ENCODE measurements at regions not wholly inside any gene's neighbourhood (a gene's known extent, or its start where the extent isn't known, plus 50 kb on each side); places are given as distances from the start of the nearest gene placed in this dataset.
"Not testable (repeated sequence)": the region's sequence is repeated elsewhere in the genome, so short reads cannot be mapped to it uniquely, and the experiment has no call there.

GRCh38 chr7:140262242-140262903, 85.6 kb upstream of the KDM7A start:
- H3K36me3 ChIP-seq (ENCODE audit: control insufficient read depth, insufficient read depth, low read length), result no peaks in the 10 kb centered on the region
- no peak overlapping the region for H3K27ac ChIP-seq (ENCODE audit: low read depth, low read length)
- no peaks in the 10 kb centered on the region for H3K27me3 ChIP-seq (ENCODE audit: control insufficient read depth, insufficient read depth, low read length)
- H3K9ac ChIP-seq (ENCODE audit: low read depth, low read length), result no peak overlapping the region
- H3K4me1 ChIP-seq (ENCODE audit: control insufficient read depth, insufficient read depth, low read length), result no peaks in the 10 kb centered on the region
- H3K4me3 ChIP-seq (ENCODE audit: low read depth, low read length), result no peak overlapping the region
- no peaks in the 10 kb centered on the region for H3K9me3 ChIP-seq (ENCODE audit: control insufficient read depth, insufficient read depth, low read length)

- Histone ChIP-seq H3K27me3 (ENCODE audit: control insufficient read depth, insufficient read depth, low read length) (no peaks in the 10 kb centered on the region), H3K9ac (ENCODE audit: low read depth, low read length) (no peak overlapping the region), H3K4me1 (ENCODE audit: control insufficient read depth, insufficient read depth, low read length) (no peaks in the 10 kb centered on the region), H3K36me3 (ENCODE audit: control insufficient read depth, insufficient read depth, low read length) (no peaks in the 10 kb centered on the region), H3K27ac (ENCODE audit: low read depth, low read length) (no peak overlapping the region), H3K9me3 (ENCODE audit: control insufficient read depth, insufficient read depth, low read length) (peaks cover 3% of the 10 kb centered on the region; the same call in 1 of the 2 replicates), H3K4me3 (ENCODE audit: low read depth, low read length) (no peak overlapping the region)
Observed at GRCh38 chr7:140261522-140261921, 84.7 kb upstream of the KDM7A start.

GRCh38 chr7:140261105-140261486, 84.3 kb upstream of the KDM7A start:
- Histone ChIP-seq H3K27ac (ENCODE audit: low read depth, low read length) (no peak overlapping the region), H3K4me3 (ENCODE audit: low read depth, low read length) (no peak overlapping the region), H3K36me3 (ENCODE audit: control insufficient read depth, insufficient read depth, low read length) (no peaks in the 10 kb centered on the region), H3K4me1 (ENCODE audit: control insufficient read depth, insufficient read depth, low read length) (no peaks in the 10 kb centered on the region), H3K27me3 (ENCODE audit: control insufficient read depth, insufficient read depth, low read length) (no peaks in the 10 kb centered on the region), H3K9me3 (ENCODE audit: control insufficient read depth, insufficient read depth, low read length) (peaks cover 3% of the 10 kb centered on the region; the same call in 1 of the 2 replicates), H3K9ac (ENCODE audit: low read depth, low read length) (no peak overlapping the region)

- Histone ChIP-seq H3K36me3 (ENCODE audit: control insufficient read depth, insufficient read depth, low read length) (no peaks in the 10 kb centered on the region), H3K9me3 (ENCODE audit: control insufficient read depth, insufficient read depth, low read length) (peaks cover 3% of the 10 kb centered on the region; the same call in 1 of the 2 replicates), H3K9ac (ENCODE audit: low read depth, low read length) (no peak overlapping the region), H3K4me3 (ENCODE audit: low read depth, low read length) (no peak overlapping the region), H3K4me1 (ENCODE audit: control insufficient read depth, insufficient read depth, low read length) (no peaks in the 10 kb centered on the region), H3K27me3 (ENCODE audit: control insufficient read depth, insufficient read depth, low read length) (no peaks in the 10 kb centered on the region), H3K27ac (ENCODE audit: low read depth, low read length) (no peak overlapping the region)
Observed at GRCh38 chr7:140260352-140261104, 83.7 kb upstream of the KDM7A start.

GRCh38 chr7:140257278-140257677, 80.5 kb upstream of the KDM7A start:
- H3K9ac ChIP-seq (ENCODE audit: low read depth, low read length); H3K27me3 ChIP-seq (ENCODE audit: control insufficient read depth, insufficient read depth, low read length); H3K27ac ChIP-seq (ENCODE audit: low read depth, low read length); H3K9me3 ChIP-seq (ENCODE audit: control insufficient read depth, insufficient read depth, low read length); H3K4me1 ChIP-seq (ENCODE audit: control insufficient read depth, insufficient read depth, low read length); H3K36me3 ChIP-seq (ENCODE audit: control insufficient read depth, insufficient read depth, low read length); H3K4me3 ChIP-seq (ENCODE audit: low read depth, low read length): not testable (repeated sequence)

GRCh38 chr7:140254976-140255375, 78.2 kb upstream of the KDM7A start:
- not testable (repeated sequence) for H3K36me3 ChIP-seq (ENCODE audit: control insufficient read depth, insufficient read depth, low read length); H3K4me3 ChIP-seq (ENCODE audit: low read depth, low read length); H3K4me1 ChIP-seq (ENCODE audit: control insufficient read depth, insufficient read depth, low read length); H3K9me3 ChIP-seq (ENCODE audit: control insufficient read depth, insufficient read depth, low read length); H3K9ac ChIP-seq (ENCODE audit: low read depth, low read length); H3K27me3 ChIP-seq (ENCODE audit: control insufficient read depth, insufficient read depth, low read length); H3K27ac ChIP-seq (ENCODE audit: low read depth, low read length)

- H3K4me3 ChIP-seq (ENCODE audit: low read depth, low read length), result no peak overlapping the region
- H3K36me3 ChIP-seq (ENCODE audit: control insufficient read depth, insufficient read depth, low read length), result no peaks in the 10 kb centered on the region
Observed at GRCh38 chr7:140249036-140249806, 72.4 kb upstream of the KDM7A start.

GRCh38 chr7:140247559-140247958, 70.8 kb upstream of the KDM7A start:
- H3K27me3 ChIP-seq (ENCODE audit: control insufficient read depth, insufficient read depth, low read length), result no peaks in the 10 kb centered on the region
- no peak overlapping the region for H3K4me3 ChIP-seq (ENCODE audit: low read depth, low read length)
- H3K36me3 ChIP-seq (ENCODE audit: control insufficient read depth, insufficient read depth, low read length), result no peaks in the 10 kb centered on the region

More at GRCh38 chr7:140249036-140249806, 72.4 kb upstream of the KDM7A start:
- no peaks in the 10 kb centered on the region for H3K27me3 ChIP-seq (ENCODE audit: control insufficient read depth, insufficient read depth, low read length)
- H3K27ac ChIP-seq (ENCODE audit: low read depth, low read length), result no peak overlapping the region
- H3K9ac ChIP-seq (ENCODE audit: low read depth, low read length), result no peak overlapping the region
- H3K9me3 ChIP-seq (ENCODE audit: control insufficient read depth, insufficient read depth, low read length), result no peaks in the 10 kb centered on the region
- H3K4me1 ChIP-seq (ENCODE audit: control insufficient read depth, insufficient read depth, low read length), result no peaks in the 10 kb centered on the region

GRCh38 chr7:140245611-140246105, 68.9 kb upstream of the KDM7A start:
- H3K36me3 ChIP-seq (ENCODE audit: control insufficient read depth, insufficient read depth, low read length), result no peaks in the 10 kb centered on the region
- no peaks in the 10 kb centered on the region for H3K9me3 ChIP-seq (ENCODE audit: control insufficient read depth, insufficient read depth, low read length)
- no peak overlapping the region for H3K27ac ChIP-seq (ENCODE audit: low read depth, low read length)
- no peaks in the 10 kb centered on the region for H3K27me3 ChIP-seq (ENCODE audit: control insufficient read depth, insufficient read depth, low read length)
- no peak overlapping the region for H3K9ac ChIP-seq (ENCODE audit: low read depth, low read length)
- no peaks in the 10 kb centered on the region for H3K4me1 ChIP-seq (ENCODE audit: control insufficient read depth, insufficient read depth, low read length)
- no peak overlapping the region for H3K4me3 ChIP-seq (ENCODE audit: low read depth, low read length)

More at GRCh38 chr7:140247559-140247958, 70.8 kb upstream of the KDM7A start:
- no peak overlapping the region for H3K27ac ChIP-seq (ENCODE audit: low read depth, low read length)
- H3K4me1 ChIP-seq (ENCODE audit: control insufficient read depth, insufficient read depth, low read length), result no peaks in the 10 kb centered on the region
- H3K9me3 ChIP-seq (ENCODE audit: control insufficient read depth, insufficient read depth, low read length), result no peaks in the 10 kb centered on the region
- H3K9ac ChIP-seq (ENCODE audit: low read depth, low read length), result no peak overlapping the region

- H3K9me3 ChIP-seq (ENCODE audit: control insufficient read depth, insufficient read depth, low read length), result no peaks in the 10 kb centered on the region
- no peaks in the 10 kb centered on the region for H3K36me3 ChIP-seq (ENCODE audit: control insufficient read depth, insufficient read depth, low read length)
- H3K9ac ChIP-seq (ENCODE audit: low read depth, low read length), result no peak overlapping the region
- no peak overlapping the region for H3K4me3 ChIP-seq (ENCODE audit: low read depth, low read length)
- H3K4me1 ChIP-seq (ENCODE audit: control insufficient read depth, insufficient read depth, low read length), result no peaks in the 10 kb centered on the region
- H3K27ac ChIP-seq (ENCODE audit: low read depth, low read length), result peak overlapping the region; percentile 21
- H3K27me3 ChIP-seq (ENCODE audit: control insufficient read depth, insufficient read depth, low read length), result no peaks in the 10 kb centered on the region
Observed at GRCh38 chr7:140242057-140243031, 65.6 kb upstream of the KDM7A start.

Measured in HUES48 (cell line).